KMS-11 (cell line): ENCODE measurements at regions not wholly inside any gene's neighbourhood (a gene's known extent, or its start where the extent isn't known, plus 50 kb on each side); places are given as distances from the start of the nearest gene placed in this dataset.
"Not testable (repeated sequence)": the region's sequence is repeated elsewhere in the genome, so short reads cannot be mapped to it uniquely, and the experiment has no call there.

Experiments
- H2AFZ ChIP-seq: fragments of 200-600 bp; sonication (generic); 2 replicates; pipeline ENCODE4 v1.6.1; 2016; ENCODE audit warnings: antibody characterized with exemption, mixed run types, low read depth
- H3K27ac ChIP-seq: fragments of 200-600 bp; sonication (generic); 2 replicates; pipeline ENCODE4 v1.6.1; 2016; ENCODE audit warnings: mild to moderate bottlenecking, mixed run types
- H3K27me3 ChIP-seq: fragments of 200-600 bp; sonication (generic); 2 replicates; pipeline ENCODE4 v1.6.1; 2017; ENCODE audit warnings: mild to moderate bottlenecking, low read depth, mixed run types, moderate library complexity; ENCODE audit not compliant: insufficient read depth
- H3K36me3 ChIP-seq: fragments of 200-600 bp; sonication (generic); 2 replicates; pipeline ENCODE4 v1.6.1; 2017; ENCODE audit warnings: mild to moderate bottlenecking, mixed run types; ENCODE audit not compliant: insufficient read depth
- H3K4me1 ChIP-seq: fragments of 200-600 bp; sonication (generic); 2 replicates; pipeline ENCODE4 v1.6.1; 2016; ENCODE audit warnings: mild to moderate bottlenecking, low read depth, mixed run types; ENCODE audit not compliant: poor library complexity, severe bottlenecking
- H3K4me2 ChIP-seq: fragments of 200-600 bp; sonication (generic); 2 replicates; pipeline ENCODE4 v1.7.0; 2016; ENCODE audit warnings: mild to moderate bottlenecking, mixed run types
- H3K4me3 ChIP-seq: fragments of 200-600 bp; sonication (generic); IDR thresholded peaks from 2 replicates; pipeline ENCODE4 v1.6.1; 2017; ENCODE audit warnings: low read depth, low read length, mixed read lengths; ENCODE audit not compliant: insufficient read depth
- H3K79me2 ChIP-seq: fragments of 200-600 bp; sonication (generic); 2 replicates; pipeline ENCODE4 v1.6.1; 2016; ENCODE audit warnings: low read depth, mixed run types; ENCODE audit not compliant: insufficient read depth
- H3K9ac ChIP-seq: fragments of 200-600 bp; sonication (generic); 2 replicates; pipeline ENCODE4 v1.6.1; 2016; ENCODE audit warnings: mild to moderate bottlenecking, mixed run types
- H4K20me1 ChIP-seq: fragments of 200-600 bp; sonication (generic); 2 replicates; pipeline ENCODE4 v1.6.1; 2016; ENCODE audit warnings: mild to moderate bottlenecking, mixed run types; ENCODE audit not compliant: insufficient read depth
- TF ChIP-seq, protein P1 (sequence below): fragments of 200-600 bp; sonication (generic); conservative IDR thresholded peaks from 2 replicates; pipeline ENCODE4 v1.6.1; 2017; ENCODE audit warnings: low read depth, mild to moderate bottlenecking, antibody characterized with exemption, low read length, moderate library complexity, mixed read lengths

DNA sequence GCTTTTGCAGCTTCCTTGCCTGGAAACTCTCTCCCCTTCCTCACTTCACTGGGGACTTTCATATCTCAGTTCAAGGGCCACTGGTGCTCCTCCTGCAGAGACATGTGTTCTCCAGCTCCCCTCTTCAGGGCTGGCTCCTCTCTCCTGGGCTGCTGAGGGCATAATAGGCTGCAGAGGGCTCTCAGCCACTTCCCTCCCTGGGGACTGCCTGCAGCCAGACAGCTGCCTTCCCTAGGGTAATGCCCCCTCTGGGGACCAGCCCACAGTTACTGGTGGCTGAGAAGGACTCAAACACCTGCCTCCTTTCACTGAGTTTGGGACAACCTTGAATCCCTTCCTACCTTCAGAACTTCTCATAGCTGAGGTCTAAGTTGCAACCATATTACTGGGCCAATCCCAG, 104.8 kb upstream of the POU3F1 start:
- H3K4me3 ChIP-seq, result no peak overlapping the region
- no peak overlapping the region for H2AFZ ChIP-seq
- TF ChIP-seq, protein P1, sequence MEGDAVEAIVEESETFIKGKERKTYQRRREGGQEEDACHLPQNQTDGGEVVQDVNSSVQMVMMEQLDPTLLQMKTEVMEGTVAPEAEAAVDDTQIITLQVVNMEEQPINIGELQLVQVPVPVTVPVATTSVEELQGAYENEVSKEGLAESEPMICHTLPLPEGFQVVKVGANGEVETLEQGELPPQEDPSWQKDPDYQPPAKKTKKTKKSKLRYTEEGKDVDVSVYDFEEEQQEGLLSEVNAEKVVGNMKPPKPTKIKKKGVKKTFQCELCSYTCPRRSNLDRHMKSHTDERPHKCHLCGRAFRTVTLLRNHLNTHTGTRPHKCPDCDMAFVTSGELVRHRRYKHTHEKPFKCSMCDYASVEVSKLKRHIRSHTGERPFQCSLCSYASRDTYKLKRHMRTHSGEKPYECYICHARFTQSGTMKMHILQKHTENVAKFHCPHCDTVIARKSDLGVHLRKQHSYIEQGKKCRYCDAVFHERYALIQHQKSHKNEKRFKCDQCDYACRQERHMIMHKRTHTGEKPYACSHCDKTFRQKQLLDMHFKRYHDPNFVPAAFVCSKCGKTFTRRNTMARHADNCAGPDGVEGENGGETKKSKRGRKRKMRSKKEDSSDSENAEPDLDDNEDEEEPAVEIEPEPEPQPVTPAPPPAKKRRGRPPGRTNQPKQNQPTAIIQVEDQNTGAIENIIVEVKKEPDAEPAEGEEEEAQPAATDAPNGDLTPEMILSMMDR, result no peak
- H3K27me3 ChIP-seq, result no peaks in the 10 kb centered on the region
- no peaks in the 10 kb centered on the region for H3K36me3 ChIP-seq
- no peaks in the 10 kb centered on the region for H3K79me2 ChIP-seq
- no peaks in the 10 kb centered on the region for H4K20me1 ChIP-seq
- H3K27ac ChIP-seq, result no peak overlapping the region
- H3K9ac ChIP-seq, result no peak overlapping the region
- H3K4me1 ChIP-seq, result no peaks in the 10 kb centered on the region
- no peak overlapping the region for H3K4me2 ChIP-seq

DNA sequence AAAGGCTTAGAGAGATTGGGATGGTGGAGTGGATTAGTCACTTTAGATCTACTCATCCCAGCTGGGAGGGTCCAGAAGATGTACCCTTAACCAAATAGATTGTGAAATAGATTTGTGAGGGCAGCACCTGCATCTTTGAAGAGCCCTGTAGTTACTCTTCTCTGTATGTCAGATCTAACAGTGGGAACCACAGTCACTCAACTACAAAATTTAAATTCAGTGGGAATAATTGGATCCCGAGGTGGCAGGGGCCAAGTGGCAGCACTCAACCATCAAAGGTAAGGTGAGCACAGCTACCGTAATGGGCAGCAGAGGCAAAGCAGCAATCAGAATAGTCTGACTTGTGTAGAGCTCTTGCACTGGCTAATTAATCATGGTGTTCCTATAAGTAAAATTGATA, 99.5 kb upstream of the POU3F1 start:
- H2AFZ ChIP-seq, H3K27ac ChIP-seq, H3K4me1 ChIP-seq, H3K4me3 ChIP-seq, H3K79me2 ChIP-seq, H3K36me3 ChIP-seq, H3K27me3 ChIP-seq, H4K20me1 ChIP-seq, H3K9ac ChIP-seq, H3K4me2 ChIP-seq: not testable (repeated sequence)

DNA sequence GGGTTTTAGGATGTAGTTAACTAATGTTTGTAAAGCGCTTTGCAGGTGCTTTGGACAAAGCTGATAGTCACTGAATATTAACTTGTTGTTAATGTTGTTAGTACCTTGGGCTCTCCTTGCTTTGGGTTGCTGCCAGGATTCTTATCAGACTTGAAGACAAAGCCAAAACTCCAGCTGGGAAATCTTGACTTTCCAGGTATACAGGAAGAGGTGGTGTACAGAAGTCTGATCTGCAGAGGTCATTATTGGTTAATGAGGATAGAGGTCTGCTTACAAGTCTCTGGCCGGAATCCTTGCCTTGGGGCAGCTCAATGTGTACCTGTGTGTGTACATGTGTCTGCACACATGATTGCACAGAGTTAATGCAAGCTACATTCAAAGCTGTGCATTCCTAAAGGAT, 96.0 kb upstream of the POU3F1 start:
- Histone ChIP-seq H3K4me3 (no peak overlapping the region), H3K79me2 (no peaks in the 10 kb centered on the region), H3K9ac (no peak overlapping the region), H3K27ac (no peak overlapping the region), H3K4me2 (no peak overlapping the region), H3K36me3 (no peaks in the 10 kb centered on the region), H2AFZ (no peak overlapping the region), H3K4me1 (no peaks in the 10 kb centered on the region), H4K20me1 (no peaks in the 10 kb centered on the region), H3K27me3 (no peaks in the 10 kb centered on the region)
- TF ChIP-seq, protein P1, result no peak

DNA sequence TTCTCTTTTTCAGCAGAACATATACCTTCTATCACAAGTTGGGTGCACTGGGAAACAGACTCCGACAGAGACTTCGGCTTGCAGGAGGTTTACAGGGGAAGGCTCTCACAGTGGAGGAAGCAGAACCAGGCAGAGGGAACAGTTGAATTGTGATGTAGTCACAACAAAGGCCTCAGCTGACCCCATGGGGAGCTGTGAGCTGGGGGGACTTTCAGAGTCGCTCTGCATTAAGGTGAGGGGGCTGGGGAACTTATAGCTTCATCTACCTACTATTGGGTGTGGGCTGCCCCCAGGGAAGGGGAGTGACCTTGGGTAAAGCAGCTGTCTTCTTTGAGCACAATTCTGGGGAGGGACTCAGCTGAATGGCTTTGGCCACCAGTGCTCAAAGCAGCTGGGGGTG, 94.9 kb upstream of the POU3F1 start:
- no peak overlapping the region for H3K4me3 ChIP-seq
- H3K27ac ChIP-seq, result no peak overlapping the region
- no peaks in the 10 kb centered on the region for H3K4me1 ChIP-seq
- no peaks in the 10 kb centered on the region for H3K79me2 ChIP-seq
- no peak overlapping the region for H2AFZ ChIP-seq
- H3K27me3 ChIP-seq, result peaks cover 6% of the 10 kb centered on the region
- TF ChIP-seq, protein P1, result no peak
- H3K9ac ChIP-seq, result no peak overlapping the region
- H4K20me1 ChIP-seq, result no peaks in the 10 kb centered on the region
- H3K36me3 ChIP-seq, result no peaks in the 10 kb centered on the region
- H3K4me2 ChIP-seq, result no peak overlapping the region

DNA sequence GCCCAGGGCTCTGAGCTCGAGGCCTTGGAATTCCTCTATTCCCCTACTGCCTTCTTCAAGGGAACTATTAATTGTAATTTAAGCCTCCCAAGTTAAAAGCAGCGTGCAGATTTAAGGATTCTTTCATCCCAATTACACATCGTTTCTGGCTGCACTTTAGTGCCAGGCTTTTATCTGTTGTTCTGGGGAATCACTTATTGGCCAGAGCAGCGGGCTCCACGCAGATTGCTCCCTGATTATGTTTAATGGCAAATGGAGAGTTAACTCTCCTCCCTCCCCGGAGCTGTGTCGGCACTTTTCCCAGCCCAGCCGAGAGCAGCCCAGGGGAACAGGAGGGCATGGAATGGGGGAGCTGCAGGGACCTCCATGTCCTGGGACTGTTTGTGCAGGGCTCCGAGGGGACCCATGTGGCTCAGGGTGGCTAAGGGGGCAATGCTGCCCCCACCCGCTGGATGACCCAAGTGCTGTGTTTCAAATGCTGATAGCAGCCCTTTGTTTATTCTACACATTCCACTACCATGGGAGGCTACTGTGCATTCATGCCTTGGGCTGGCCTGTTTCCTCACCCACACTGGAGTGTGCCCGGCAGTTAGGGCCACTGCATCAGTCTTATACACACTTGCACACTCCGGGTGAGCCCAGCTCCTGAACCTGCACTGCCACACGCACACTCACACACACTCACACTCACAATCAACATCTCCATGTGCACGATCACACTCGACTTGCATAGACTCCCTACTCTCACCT, 93.3 kb upstream of the POU3F1 start:
- no peak overlapping the region for H2AFZ ChIP-seq
- H3K36me3 ChIP-seq, result no peaks in the 10 kb centered on the region
- no peaks in the 10 kb centered on the region for H3K4me1 ChIP-seq
- no peaks in the 10 kb centered on the region for H3K79me2 ChIP-seq
- H3K4me3 ChIP-seq, result no peak overlapping the region
- no peak overlapping the region for H3K9ac ChIP-seq
- no peak overlapping the region for H3K27ac ChIP-seq
- H3K4me2 ChIP-seq, result no peak overlapping the region
- TF ChIP-seq, protein P1, result no peak
- peaks cover 20% of the 10 kb centered on the region for H3K27me3 ChIP-seq
- no peaks in the 10 kb centered on the region for H4K20me1 ChIP-seq
